GM18517 (cell line): ENCODE measurements at regions not wholly inside any gene's neighbourhood (a gene's known extent, or its start where the extent isn't known, plus 50 kb on each side); places are given as distances from the start of the nearest gene placed in this dataset.

Experiments
- ATAC-seq: cut with Tn5 transposase; IDR thresholded peaks from one replicate; pipeline ENCODE4 v1.9.1; 2021; ENCODE audit warnings: mild to moderate bottlenecking, moderate library complexity; ENCODE audit not compliant: unreplicated experiment

DNA sequence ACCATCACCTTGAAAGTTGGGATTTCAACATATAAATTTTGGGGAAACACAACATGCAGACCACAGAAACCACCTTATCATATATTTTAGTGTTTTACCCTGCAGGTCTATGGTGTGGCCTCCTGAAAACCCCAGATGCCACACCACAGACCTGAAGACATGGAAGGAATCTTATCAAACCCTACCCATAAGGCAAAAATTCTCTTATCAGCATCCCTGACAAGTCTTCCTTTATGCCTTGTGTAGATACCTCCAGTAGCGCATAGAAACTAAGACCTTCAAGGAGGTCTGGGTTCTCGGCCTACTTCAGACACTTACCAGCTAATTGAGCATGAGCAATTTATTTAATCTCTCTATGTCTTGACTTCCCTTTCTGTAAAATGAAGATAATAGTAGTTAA is 59.1 kb upstream of the SLC14A2 start:
- no peak for ATAC-seq

DNA sequence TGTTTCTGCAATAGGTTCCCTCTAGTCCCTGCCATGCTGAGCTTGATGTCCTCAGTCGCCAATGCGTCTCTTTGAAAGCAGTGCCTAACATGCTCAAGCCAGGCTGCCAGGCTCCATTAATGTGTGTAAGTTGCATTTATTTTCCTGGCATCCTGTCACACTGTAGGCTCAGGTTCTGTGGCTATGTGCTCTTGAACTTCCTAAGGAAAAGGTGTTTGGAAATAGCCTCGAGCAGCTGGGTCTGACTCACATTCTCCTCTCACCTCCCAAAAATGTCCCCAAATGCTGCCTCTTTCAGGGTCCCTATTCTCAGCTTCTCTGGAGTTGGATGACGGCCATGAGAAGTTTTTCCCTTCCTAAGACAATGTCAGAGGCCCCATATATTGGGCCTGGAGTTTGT is 58.0 kb upstream of the SLC14A2 start:
- no peak for ATAC-seq

DNA sequence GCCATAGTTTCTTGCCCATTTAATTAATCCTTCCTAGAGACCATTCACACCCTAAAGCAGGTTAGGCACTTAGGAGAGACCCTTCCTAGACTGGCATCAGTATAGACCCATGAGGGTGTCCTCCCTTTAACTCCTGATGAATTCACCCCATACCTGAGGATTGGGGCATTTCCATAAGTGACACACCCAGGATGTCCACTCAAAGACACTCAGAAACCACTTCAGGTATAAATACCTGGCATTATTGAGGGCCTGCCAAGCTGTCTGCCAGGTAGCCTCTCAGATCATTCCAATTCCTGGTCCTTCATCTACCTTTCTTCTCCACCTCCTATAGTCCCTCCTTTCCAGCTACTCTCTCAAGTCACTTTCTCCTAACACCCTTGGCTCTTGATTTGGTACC is 57.5 kb upstream of the SLC14A2 start:
- ATAC-seq, result no peak

DNA sequence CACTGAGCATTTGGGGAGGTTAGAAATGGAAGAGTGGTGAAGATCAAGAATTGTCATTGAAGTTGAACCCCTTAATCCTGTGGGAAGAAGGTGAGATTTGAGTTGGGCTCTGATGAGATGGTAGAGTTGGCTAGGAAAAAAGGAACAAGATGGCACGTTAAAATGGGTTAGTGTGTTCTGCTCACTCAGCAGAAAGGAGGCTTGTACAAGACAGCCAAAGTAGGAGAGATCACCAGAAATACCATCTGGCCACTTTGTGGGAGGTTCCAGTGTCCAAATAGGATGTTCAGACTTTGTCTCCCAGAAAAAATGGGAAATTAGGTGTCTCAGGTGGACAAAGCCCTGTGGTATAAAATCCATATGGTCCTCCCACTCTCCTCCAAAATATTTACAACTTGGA is 56.0 kb upstream of the SLC14A2 start:
- ATAC-seq, result no peak

DNA sequence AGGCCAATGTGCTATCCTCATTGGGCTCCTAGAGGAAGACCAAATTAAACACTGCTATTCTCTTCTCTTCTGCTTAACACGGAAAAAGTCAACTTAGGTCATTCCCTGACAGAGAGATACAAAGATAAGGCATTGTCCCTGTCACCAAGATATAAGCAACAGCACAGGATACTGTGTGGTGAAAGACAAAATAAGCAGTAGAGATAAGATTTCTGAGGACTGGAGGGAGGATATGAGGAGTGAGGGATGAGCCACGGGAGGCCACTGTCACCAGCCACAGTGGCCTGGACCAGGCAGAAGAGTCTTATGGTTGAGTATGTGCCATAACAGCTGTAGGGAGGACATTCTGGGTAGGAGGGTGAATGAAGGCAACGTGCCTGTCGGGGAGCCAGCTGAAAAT is 54.4 kb upstream of the SLC14A2 start:
- ATAC-seq, result no peak

DNA sequence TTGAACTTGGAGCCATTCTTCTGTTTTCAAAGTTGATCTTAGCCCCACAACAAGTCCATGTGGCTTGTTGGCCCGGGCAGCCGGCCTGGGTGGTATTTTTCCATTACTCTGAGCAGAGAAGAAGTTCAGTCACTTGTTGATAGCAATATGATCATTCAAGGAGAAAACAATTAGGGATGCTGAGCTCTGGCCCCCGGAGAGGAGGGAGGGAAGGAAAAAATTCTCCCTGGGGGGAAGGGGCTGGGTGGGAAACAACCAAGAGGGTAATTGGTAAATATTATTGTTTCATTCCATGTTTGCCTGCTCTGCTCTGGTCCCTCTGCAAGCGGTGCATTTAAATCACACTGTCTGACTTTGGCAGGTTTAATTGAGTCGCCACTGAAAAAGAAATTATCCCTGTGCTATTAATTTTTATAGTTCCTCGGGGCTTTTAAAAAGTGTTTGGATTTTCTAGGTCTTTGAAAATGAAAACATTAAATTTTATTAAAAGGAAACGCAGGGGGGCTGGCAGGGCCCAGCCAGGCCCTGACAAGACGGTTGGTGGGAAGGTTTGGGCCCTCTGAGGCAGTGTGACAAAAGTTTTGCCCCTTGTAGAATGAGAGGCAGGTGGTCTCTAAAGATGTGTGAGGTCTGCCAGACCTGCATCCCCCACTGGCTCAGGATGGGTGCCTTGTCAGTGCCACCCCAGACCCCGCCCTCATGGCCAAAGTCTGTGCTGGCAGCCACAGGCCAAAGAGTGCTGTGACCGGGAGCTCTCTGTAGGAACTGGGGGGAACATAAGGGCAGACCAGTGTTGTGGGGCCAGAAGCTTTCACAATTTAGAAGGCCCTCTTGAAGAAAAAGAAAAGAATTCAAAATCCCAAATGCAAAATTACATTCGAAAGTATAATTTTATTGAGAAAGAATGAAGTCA is 52.5 kb upstream of the SLC14A2 start:
- ATAC-seq, result no peak

DNA sequence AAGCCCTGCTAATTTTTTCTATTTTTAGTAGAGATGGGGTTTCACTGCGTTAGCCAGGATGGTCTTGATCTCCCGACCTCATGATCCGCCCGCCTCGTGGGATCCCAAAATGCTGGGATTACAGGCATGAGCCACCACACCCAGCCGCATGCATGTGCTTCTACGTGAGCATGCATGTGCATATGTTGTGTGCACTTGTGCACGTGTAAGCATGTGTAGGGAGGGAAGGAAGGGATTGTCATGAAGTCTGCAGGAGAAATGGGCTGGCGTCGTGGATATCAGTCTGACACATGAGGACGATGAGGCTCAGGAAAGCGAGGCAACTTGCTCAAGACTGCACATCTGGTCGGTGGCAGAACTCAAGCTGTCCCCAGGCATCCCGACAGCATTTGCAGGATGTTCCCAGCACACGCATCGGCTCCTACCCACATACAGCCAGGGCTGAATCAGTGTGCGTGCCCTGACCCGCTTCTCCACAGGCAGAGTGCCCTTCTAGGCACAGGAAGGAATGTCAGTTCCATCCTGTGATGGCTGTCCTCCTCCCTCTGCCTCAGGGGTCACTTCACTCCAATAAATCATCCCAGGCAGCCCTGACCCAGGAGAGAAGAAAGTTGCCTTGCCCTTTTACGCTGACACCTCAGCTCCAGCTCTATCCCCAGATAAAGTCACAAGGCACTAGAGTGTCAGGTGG is 49.9 kb upstream of the SLC14A2 start:
- ATAC-seq, result no peak
